Heart right ventricle (tissue), 16 donors: ENCODE measurements at regions not wholly inside any gene's neighbourhood (a gene's known extent, or its start where the extent isn't known, plus 50 kb on each side); places are given as distances from the start of the nearest gene placed in this dataset.

Experiments used
- ATAC-seq, 8 donors: fragments of 200-7000 bp; cut with Tn5 transposase; one replicate each; pipeline ENCODE4 v1.9.1; 2020; ENCODE audit warnings: mild to moderate bottlenecking in 8 of 8, moderate library complexity in 8 of 8, moderate number of reproducible peaks in 1 of 8
- DNase-seq, 2 donors: peaks; one replicate each; pipeline ENCODE4 v3.0.0-alpha.2; 2020
- H3K27ac ChIP-seq, 10 donors: fragments of 200-600 bp; sonication (generic) in 2 of 10; one replicate each; pipeline versions ENCODE4 v1.5.0 to v1.8.0; 2020 to 2022; ENCODE audit warnings: mild to moderate bottlenecking in 3 of 10
- H3K27me3 ChIP-seq, 7 donors: fragments of 200-600 bp; one replicate each; pipeline ENCODE4 v1.8.0; 2021 to 2022; ENCODE audit warnings: mild to moderate bottlenecking in 2 of 7
- H3K36me3 ChIP-seq, 9 donors: fragments of 200-600 bp; sonication (generic) in 1 of 9; one replicate each; pipeline versions ENCODE4 v1.5.0 to v1.8.0; 2020 to 2022; ENCODE audit warnings: mild to moderate bottlenecking in 2 of 9
- H3K4me1 ChIP-seq, 9 donors: fragments of 200-600 bp; sonication (generic) in 1 of 9; one replicate each; pipeline versions ENCODE4 v1.5.0 to v1.8.0; 2020 to 2022; ENCODE audit warnings: mild to moderate bottlenecking in 4 of 9
- H3K4me3 ChIP-seq, 10 donors: fragments of 200-600 bp; sonication (generic) in 2 of 10; one replicate each; pipeline versions ENCODE4 v1.5.0 to v1.8.0; 2020 to 2022; ENCODE audit warnings: mild to moderate bottlenecking in 7 of 10, moderate library complexity in 2 of 10
- H3K9me3 ChIP-seq, 11 donors: fragments of 200-600 bp in 10 of 11; sonication (generic) in 2 of 11; one replicate each; pipeline versions ENCODE4 v1.5.0 to v1.8.0; 2013 to 2022; ENCODE audit warnings: mild to moderate bottlenecking in 2 of 11, control low read depth in 1 of 11, moderate library complexity in 1 of 11
- WGBS, 2 donors: extraction: QIAGEN DNeasy Blood & Tissue Kit; methylation state at CpG; one replicate each; pipeline ENCODE4 v1.1.7; 2013; ENCODE audit warnings: inconsistent platforms in 1 of 2; 5-methylcytosine and 5-hydroxymethylcytosine counted together
- intact Hi-C, 10 donors: fragments of 100-400 bp; cut with DNase I; formaldehyde crosslinking; loops; one replicate each; pipeline versions ENCODE4 v1.11.1 to v1.14.2; 2022
- TF ChIP-seq, protein P1 (sequence below), 9 donors: fragments of 200-600 bp; sonication (generic) in 2 of 9; IDR thresholded peaks; one replicate each; pipeline versions ENCODE4 v1.5.0 to v1.8.0; 2021 to 2022; ENCODE audit warnings: antibody characterized with exemption in 9 of 9, mild to moderate bottlenecking in 5 of 9, moderate library complexity in 1 of 9
- donor health status: Arrhythmogenic right ventricular cardiomyopathy.
- donor health status: ischemic (EF 13 %, LVEDD 7.1; RV severe dilation, severe dysfunction).
- donor health status: healthy with polysubstance abuse.
- donor health status: DM: no; HTN: yes; CAD: no.
- donor health status: DM: no; HTN: no; CAD: no.
- donor health status: ischemic (EF 25% LVEDD 6.9; RV normal size, moderate dysfunction).
- donor health status: ischemic (EF 25% LVEDD 5.7; RV mildly dilated, moderate dysfunction).
- donor health status: healthy.
- donor health status: DM: yes; HTN: yes; CAD: no.
- donor health status: Ischemic cardiomyopathy.
- donor health status: ischemic (EF 35%, LVEDD 5.7; RV mildly dilated, moderate dysfunction).
- donor health status: nonischemic (EF 11% LVEDD 7.7; RV severe dilation, severe dysfunction).
- donor health status: DM: yes; HTN: yes; CAD: no.
- donor health status: PGD.
- donor health status: ischemic (EF 29% LVEDD 5.4; RV normal size, mild dysfunction).
- donor health status: nonischemic (EF 23%, LVEDD 6.1; RV moderate dilation, normal function).

DNA sequence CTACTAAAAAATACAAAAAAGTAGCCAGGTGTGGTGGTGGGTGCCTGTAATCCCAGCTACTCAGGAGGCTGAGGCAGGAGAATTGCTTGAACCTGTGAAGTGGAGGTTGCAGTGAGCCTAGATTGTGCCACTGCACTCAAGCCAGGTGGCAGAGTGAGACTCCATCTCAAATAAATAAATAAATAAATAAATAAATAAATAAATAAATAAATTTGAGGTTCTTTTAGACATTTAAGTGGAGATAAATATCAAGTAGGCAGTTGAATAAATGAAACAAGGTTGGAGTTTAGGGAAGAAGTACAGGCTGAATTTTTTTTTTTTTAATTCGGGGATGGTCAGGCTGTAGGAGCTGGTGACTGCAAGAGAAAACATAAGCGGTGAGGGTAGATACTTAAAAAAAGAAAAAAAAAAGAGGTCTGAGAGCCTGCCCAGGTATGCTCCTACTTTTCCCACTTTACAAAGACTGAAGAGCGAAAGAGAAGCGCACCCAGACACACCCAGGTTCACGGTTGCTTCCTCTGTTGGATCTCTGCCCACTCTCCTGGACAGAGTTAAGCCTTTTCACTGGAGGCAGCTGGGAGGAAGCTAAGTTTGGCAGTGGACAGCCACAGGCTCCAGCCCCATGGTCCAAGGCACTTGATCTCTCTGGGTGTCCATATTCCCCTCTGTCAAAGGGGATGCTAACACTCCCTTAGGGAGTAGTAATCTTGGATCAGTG, 100.9 kb upstream of the PRDM1 start:
- Histone ChIP-seq H3K4me1 (peaks cover 5 to 25% (median 22%) of the 10 kb centered on the region in 9 donors), H3K27me3 (peaks cover 10 to 99% (median 96%) of the 10 kb centered on the region in 7 donors), H3K27ac (no peak overlapping the region), H3K9me3 (no peaks in the 10 kb centered on the region), H3K36me3 (no peaks in the 10 kb centered on the region), H3K4me3 (peak overlapping the region in 3 of 10 donors; percentile 17 to 31 (median 30))
- DNase-seq (peak; percentile 13 to 14), ATAC-seq (peak in 6 of 8 donors; percentile 27 to 55 (median 46))
- TF ChIP-seq, protein P1, sequence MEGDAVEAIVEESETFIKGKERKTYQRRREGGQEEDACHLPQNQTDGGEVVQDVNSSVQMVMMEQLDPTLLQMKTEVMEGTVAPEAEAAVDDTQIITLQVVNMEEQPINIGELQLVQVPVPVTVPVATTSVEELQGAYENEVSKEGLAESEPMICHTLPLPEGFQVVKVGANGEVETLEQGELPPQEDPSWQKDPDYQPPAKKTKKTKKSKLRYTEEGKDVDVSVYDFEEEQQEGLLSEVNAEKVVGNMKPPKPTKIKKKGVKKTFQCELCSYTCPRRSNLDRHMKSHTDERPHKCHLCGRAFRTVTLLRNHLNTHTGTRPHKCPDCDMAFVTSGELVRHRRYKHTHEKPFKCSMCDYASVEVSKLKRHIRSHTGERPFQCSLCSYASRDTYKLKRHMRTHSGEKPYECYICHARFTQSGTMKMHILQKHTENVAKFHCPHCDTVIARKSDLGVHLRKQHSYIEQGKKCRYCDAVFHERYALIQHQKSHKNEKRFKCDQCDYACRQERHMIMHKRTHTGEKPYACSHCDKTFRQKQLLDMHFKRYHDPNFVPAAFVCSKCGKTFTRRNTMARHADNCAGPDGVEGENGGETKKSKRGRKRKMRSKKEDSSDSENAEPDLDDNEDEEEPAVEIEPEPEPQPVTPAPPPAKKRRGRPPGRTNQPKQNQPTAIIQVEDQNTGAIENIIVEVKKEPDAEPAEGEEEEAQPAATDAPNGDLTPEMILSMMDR (IDR thresholded peaks at IDR 0.05): no peak
- intact Hi-C loops: no loop called here
- WGBS, 2 donors: 33 to 37% methylated on average over 5 of the region's 5 CpGs

DNA sequence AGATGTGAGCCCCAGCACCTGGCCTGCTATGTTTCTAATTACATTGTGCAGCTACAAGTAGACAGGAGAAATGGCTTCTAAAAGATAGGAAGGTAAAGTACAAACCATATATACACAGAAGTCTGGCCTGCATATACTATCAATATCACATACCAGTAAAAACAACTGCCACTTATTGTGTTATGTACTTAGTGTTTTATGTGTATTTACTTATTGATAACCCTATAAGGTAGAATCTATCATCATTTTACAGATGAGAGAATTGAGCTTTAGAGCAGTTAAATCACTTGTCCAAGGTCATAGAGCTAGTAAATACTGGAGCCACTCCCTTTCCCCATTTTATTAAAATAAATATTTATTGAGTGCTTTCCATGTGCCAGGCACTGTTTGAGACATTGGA, 102.4 kb upstream of the PRDM1 start:
- peaks cover 10 to 96% (median 90%) of the 10 kb centered on the region in 7 donors for H3K27me3 ChIP-seq
- intact Hi-C loops: no loop called here
- H3K4me1 ChIP-seq: peaks cover 5 to 25% (median 22%) of the 10 kb centered on the region in 9 donors
- no peaks in the 10 kb centered on the region for H3K9me3 ChIP-seq
- H3K36me3 ChIP-seq: no peaks in the 10 kb centered on the region
- ATAC-seq (no peak), DNase-seq (no peak)
- no peak overlapping the region for H3K27ac ChIP-seq
- H3K4me3 ChIP-seq: no peak overlapping the region
- TF ChIP-seq, protein P1 (IDR thresholded peaks at IDR 0.05): no peak

DNA sequence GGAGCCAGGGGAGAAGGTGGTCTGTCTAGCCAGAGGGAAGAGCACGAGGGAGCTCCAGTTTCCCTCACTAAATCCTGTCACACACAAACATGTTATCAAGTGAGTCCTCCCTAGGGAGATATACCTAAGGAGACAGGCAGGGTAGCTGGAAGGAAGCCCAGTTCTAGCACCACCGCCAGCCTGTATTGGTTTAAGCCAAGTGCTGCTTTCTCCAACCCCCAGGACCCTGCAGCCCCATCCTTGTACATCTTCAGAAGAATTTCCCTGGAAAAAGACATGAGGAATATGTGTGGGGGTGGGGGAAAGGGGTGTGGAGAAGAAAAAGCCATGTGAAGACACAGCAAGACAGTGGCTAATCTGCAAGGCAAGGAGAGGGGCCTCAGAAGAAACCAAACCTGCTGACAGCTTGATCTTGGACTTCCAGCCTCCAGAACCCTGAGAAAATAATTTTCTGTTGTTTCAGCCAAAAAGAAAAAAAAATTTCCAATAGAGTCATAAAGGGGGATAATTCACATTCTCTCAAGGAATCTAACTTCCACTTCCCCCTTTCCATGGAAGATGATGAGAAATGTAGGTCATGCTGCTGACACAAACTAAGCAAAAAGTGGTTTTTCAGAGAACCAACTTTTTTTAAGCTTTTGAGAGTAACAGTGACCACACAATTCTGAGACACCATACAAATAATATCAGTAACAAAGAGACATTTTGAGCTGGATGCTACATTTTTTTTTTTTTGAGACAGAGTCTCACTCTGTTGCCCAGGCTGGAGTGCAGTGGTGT, 103.2 kb upstream of the PRDM1 start:
- Histone ChIP-seq H3K9me3 (no peaks in the 10 kb centered on the region), H3K4me1 (peaks cover 5 to 25% (median 22%) of the 10 kb centered on the region in 9 donors), H3K36me3 (no peaks in the 10 kb centered on the region), H3K27ac (no peak overlapping the region), H3K4me3 (no peak overlapping the region), H3K27me3 (peaks cover 10 to 88% (median 82%) of the 10 kb centered on the region in 7 donors)
- DNase-seq (no peak), ATAC-seq (no peak)
- intact Hi-C loops: no loop called here
- TF ChIP-seq, protein P1 (IDR thresholded peaks at IDR 0.05): no peak
- WGBS, 2 donors: 42 to 48% methylated on average over 2 of the region's 2 CpGs

DNA sequence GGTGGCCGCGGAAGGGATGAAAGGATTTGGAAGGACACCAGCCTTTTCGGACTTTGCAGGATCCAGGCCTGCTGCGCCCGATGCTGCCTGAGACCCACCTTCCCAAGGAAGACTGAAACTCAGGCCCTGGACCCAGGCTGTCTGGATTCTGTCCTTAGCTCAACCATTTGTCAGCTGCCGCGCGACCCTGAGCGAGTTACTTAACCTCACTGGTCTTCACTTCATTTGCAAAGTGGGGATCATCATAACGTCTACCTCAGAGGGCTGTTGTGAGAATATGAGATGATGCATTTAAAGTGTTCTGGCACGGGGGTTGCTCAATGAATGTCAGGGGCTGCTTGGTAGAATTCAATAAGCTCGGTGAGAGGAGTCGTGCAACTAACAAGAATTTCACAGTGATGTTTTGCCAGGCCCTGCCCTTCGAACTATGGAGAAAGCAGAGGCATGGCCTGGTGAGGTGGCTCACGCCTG, 104.2 kb upstream of the PRDM1 start:
- WGBS, 2 donors: 46 to 56% methylated on average over 15 of the region's 15 CpGs
- peaks cover 10 to 85% (median 74%) of the 10 kb centered on the region in 7 donors for H3K27me3 ChIP-seq
- peak overlapping the region in 8 of 10 donors; percentile 32 to 58 (median 41) for H3K4me3 ChIP-seq

More for the DNA sequence above, 104.2 kb upstream of the PRDM1 start:
- TF ChIP-seq, protein P1 (IDR thresholded peaks at IDR 0.05): no peak
- DNase-seq (no peak), ATAC-seq (no peak)
- Histone ChIP-seq H3K36me3 (no peaks in the 10 kb centered on the region), H3K27ac (peak overlapping the region in 1 of 10 donors; percentile 41), H3K4me1 (peaks cover 5 to 25% (median 22%) of the 10 kb centered on the region in 9 donors), H3K9me3 (no peaks in the 10 kb centered on the region)
- intact Hi-C loops: no loop called here
